Panc1 (cell line): ENCODE measurements at regions not wholly inside any gene's neighbourhood (a gene's known extent, or its start where the extent isn't known, plus 50 kb on each side); places are given as distances from the start of the nearest gene placed in this dataset.

Experiments used
- ATAC-seq: fragments of 200-7000 bp; cut with Tn5 transposase; 2 replicates; pipeline ENCODE4 v1.9.1; 2020; ENCODE audit warnings: mild to moderate bottlenecking, moderate library complexity
- BruUV-seq: library from RNA; stranded (reverse); fragments of 400-500 nt; replicated peaks from 2 replicates; lab custom pipeline; 2021; lab: Mats Ljungman, UMichigan
- CTCF ChIA-PET: fragments of 300-600 bp; sonication (Branson Sonifier 250); formaldehyde crosslinking; loops from one replicate; lab custom pipeline; 2022; ENCODE audit warnings: antibody characterized with exemption; lab: Charles Lee
- POLR2A ChIA-PET: fragments of 300-600 bp; sonication (Branson Sonifier 250); formaldehyde crosslinking; loops from one replicate; lab custom pipeline; 2022; ENCODE audit warnings: antibody characterized with exemption; lab: Charles Lee
- DNase-seq: peaks from one replicate; pipeline ENCODE4 v3.0.0-alpha.2; 2010; ENCODE audit warnings: low read depth, low spot score
- H3K27ac ChIP-seq: 2 replicates; pipeline ENCODE4 v1.5.1; 2011; ENCODE audit warnings: mild to moderate bottlenecking, low read length, inconsistent platforms
- H3K27me3 ChIP-seq: fragments of 200-500 bp; sonication (Bioruptor generic); 2 replicates; pipeline ENCODE4 v1.6.0; 2014; ENCODE audit warnings: low read length, inconsistent platforms; ENCODE audit not compliant: control insufficient read depth, insufficient read depth
- H3K36me3 ChIP-seq: fragments of 200-500 bp; sonication (Bioruptor generic); 2 replicates; pipeline ENCODE4 v1.5.1; 2014; ENCODE audit warnings: inconsistent platforms, mild to moderate bottlenecking, low read length, moderate library complexity; ENCODE audit not compliant: control insufficient read depth, insufficient read depth
- H3K4me1 ChIP-seq: 2 replicates; pipeline ENCODE4 v1.5.1; 2011; ENCODE audit warnings: inconsistent platforms, mild to moderate bottlenecking, low read length, moderate library complexity; ENCODE audit not compliant: control insufficient read depth, insufficient read depth
- H3K4me3 ChIP-seq, 2 experiments: 2 replicates each; pipeline ENCODE4 v1.5.1; 2011 to 2012; ENCODE audit warnings: low read depth in 2 of 2, low read length in 2 of 2, mild to moderate bottlenecking in 2 of 2, inconsistent platforms in 1 of 2, moderate library complexity in 1 of 2
- H3K9me3 ChIP-seq: fragments of 200-500 bp; sonication (Bioruptor generic); 2 replicates; pipeline ENCODE4 v1.5.1; 2014; ENCODE audit warnings: low read depth, mild to moderate bottlenecking, inconsistent platforms, low read length, moderate library complexity; ENCODE audit not compliant: control insufficient read depth, insufficient read depth
- POLR2AphosphoS5 ChIP-seq: IDR thresholded peaks from 2 replicates; pipeline ENCODE4 v1.6.1; 2012; ENCODE audit warnings: mild to moderate bottlenecking, low read depth, low read length, moderate library complexity
- REST ChIP-seq, 2 experiments: IDR thresholded peaks; 2 replicates each; pipeline ENCODE4 v1.6.1; 2011 to 2012; ENCODE audit warnings: low read depth in 2 of 2, control low read depth in 1 of 2, low read length in 1 of 2, mild to moderate bottlenecking in 1 of 2, moderate library complexity in 1 of 2; ENCODE audit not compliant: insufficient read depth in 1 of 2
- SIN3A ChIP-seq: IDR thresholded peaks from 2 replicates; pipeline ENCODE4 v1.6.1; 2012; ENCODE audit warnings: low read depth, mild to moderate bottlenecking, low read length, moderate library complexity, borderline replicate concordance; ENCODE audit not compliant: insufficient read depth
- TCF7L2 ChIP-seq: IDR thresholded peaks from 2 replicates; pipeline ENCODE4 v1.6.1; 2011; ENCODE audit warnings: mild to moderate bottlenecking, low read depth, low read length, inconsistent platforms
- in situ Hi-C: cut with HindIII; loops from 2 replicates; pipeline ENCODE4 v1.10.0; 2016; ENCODE audit warnings: low sequenced_read_pairs, low pct_unique_long_range_greater_than_20kb
- intact Hi-C: fragments of 100-400 bp; cut with micrococcal nuclease; formaldehyde crosslinking; loops from one replicate; pipeline ENCODE4 v1.10.0; 2022; ENCODE audit not compliant: unreplicated experiment
- TF ChIP-seq, protein P1 (sequence below): fragments of 450-650 bp; IDR thresholded peaks from 2 replicates; pipeline ENCODE4 v1.5.1; 2017; ENCODE audit warnings: mild to moderate bottlenecking

DNA sequence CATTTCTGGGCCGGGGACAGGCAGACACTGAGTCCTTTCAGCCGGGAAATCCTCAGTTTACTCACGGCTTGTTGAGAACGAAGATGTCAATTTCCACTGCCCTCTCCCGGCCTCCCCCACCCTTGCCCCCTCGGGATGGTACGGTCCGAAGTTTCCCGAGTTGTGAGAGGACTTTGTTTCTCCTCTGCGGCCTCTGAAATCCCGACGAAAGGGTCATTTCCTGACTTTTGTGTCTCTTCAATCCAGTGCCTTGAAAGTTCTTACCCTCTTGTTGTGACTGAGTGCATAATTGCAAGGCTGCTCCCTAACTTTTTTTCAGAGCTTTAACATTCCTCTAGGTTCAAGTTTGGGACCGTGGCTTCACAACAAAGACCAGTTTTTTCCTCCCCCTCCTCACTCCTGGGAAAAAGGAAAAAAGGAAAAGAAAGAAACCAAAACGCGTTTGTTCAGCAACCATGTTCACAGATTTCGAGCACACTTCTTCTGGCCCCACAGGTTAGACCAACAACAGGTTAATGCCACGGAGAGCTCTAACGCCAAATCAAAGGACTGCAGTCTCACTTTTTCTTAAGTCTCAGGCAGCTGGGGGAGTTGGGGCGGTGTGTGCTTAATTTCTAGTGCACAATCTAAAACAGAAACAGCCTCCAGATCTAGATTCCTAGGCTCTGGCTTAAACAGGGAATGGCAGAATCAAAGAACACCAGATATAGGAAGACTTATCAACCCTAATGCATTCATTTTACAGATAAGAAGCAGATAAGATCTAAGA, 138.9 kb downstream of the TMCO5A start:
- POLR2A ChIA-PET, result no interaction called here
- Histone ChIP-seq H3K27me3 (no peaks in the 10 kb centered on the region), H3K4me3 (peak overlapping the region; percentile 60 to 69), H3K36me3 (no peaks in the 10 kb centered on the region), H3K27ac (peak overlapping the region; percentile 65), H3K9me3 (no peaks in the 10 kb centered on the region), H3K4me1 (peaks cover 6% of the 10 kb centered on the region; the same call in 1 of the 2 replicates)
- ATAC-seq, result peak; percentile 61
- DNase-seq, result no peak
- intact Hi-C loops (no loop called here), in situ Hi-C loops (no loop called here)
- no peak for TF ChIP-seq SIN3A
- no peak for TF ChIP-seq POLR2AphosphoS5
- TF ChIP-seq REST (IDR thresholded peaks at IDR 0.05; ENCODE audit: insufficient read depth in 1 of 2, low read depth in 2 of 2, low read length in 1 of 2), result no peak
- TF ChIP-seq, protein P1, sequence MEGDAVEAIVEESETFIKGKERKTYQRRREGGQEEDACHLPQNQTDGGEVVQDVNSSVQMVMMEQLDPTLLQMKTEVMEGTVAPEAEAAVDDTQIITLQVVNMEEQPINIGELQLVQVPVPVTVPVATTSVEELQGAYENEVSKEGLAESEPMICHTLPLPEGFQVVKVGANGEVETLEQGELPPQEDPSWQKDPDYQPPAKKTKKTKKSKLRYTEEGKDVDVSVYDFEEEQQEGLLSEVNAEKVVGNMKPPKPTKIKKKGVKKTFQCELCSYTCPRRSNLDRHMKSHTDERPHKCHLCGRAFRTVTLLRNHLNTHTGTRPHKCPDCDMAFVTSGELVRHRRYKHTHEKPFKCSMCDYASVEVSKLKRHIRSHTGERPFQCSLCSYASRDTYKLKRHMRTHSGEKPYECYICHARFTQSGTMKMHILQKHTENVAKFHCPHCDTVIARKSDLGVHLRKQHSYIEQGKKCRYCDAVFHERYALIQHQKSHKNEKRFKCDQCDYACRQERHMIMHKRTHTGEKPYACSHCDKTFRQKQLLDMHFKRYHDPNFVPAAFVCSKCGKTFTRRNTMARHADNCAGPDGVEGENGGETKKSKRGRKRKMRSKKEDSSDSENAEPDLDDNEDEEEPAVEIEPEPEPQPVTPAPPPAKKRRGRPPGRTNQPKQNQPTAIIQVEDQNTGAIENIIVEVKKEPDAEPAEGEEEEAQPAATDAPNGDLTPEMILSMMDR, result no peak
- TF ChIP-seq TCF7L2, result no peak
- CTCF ChIA-PET, result no interaction called here
- no TSS peak for BruUV-seq

DNA sequence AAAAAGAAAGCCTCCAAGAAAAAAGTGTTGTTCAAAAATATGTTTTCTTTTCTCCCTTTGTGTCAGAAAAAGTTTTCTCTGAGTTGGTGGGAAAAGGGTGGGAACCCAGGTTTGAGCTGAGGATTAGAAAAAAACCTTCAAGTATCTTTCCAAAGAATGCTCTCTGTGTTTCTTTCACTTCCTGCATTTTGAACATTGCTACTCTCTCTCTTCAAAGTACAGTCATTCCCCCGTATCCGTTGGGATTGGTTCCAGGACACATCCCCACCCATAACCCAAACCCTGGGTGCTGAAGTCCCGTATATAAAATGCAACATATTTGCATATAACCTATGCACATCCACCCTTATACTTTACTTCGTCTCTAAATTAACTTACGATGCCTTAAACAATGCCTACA, 139.6 kb downstream of the TMCO5A start:
- POLR2A ChIA-PET, result no interaction called here
- in situ Hi-C loops, result no loop called here

More for the DNA sequence above, 139.6 kb downstream of the TMCO5A start:
- BruUV-seq, result no TSS peak
- DNase-seq (no peak), ATAC-seq (no peak)
- H3K36me3 ChIP-seq, result no peaks in the 10 kb centered on the region
- no peak overlapping the region for H3K4me3 ChIP-seq
- intact Hi-C loops, result no loop called here
- no peaks in the 10 kb centered on the region for H3K9me3 ChIP-seq
- no peak overlapping the region for H3K27ac ChIP-seq
- H3K27me3 ChIP-seq, result no peaks in the 10 kb centered on the region
- TF ChIP-seq, protein P1, result no peak
- TF ChIP-seq SIN3A, result no peak
- no peak for TF ChIP-seq REST (IDR thresholded peaks at IDR 0.05; ENCODE audit: insufficient read depth in 1 of 2, low read depth in 2 of 2, low read length in 1 of 2)
- no peak for TF ChIP-seq POLR2AphosphoS5
- no peak for TF ChIP-seq TCF7L2
- CTCF ChIA-PET, result no interaction called here
- H3K4me1 ChIP-seq, result peaks cover 6% of the 10 kb centered on the region; the same call in 1 of the 2 replicates
